ENCODE measurements at regions not wholly inside any gene's neighbourhood (a gene's known extent, or its start where the extent isn't known, plus 50 kb on each side); places are given as distances from the start of the nearest gene placed in this dataset.

DNA sequence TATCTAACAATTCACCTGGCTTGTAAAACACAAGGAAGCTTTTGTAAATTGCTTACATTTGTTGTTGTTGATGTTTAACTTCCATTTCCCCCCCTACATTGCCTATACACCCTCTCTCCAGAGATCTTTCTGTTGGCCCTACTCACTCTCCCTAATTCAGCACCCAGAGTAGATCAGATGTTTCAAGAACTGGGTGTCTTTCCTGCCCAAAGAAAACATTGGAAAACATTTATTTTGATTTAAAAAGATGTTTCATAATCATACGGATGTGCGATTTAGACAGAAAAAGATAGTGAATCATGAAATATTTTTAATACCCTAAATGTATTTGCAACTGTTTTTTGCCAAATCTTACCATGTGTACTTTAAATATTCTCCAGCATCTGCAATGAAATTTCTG is 446.4 kb upstream of the RGS6 start:
- no peak for ATAC-seq
- H3F3A ChIP-seq (replicated peaks; ENCODE audit: low read depth) = no peaks in the 10 kb centered on the region
- H2AFZ ChIP-seq = no peak overlapping the region
- no peak overlapping the region for H3K4me2 ChIP-seq
- no peaks in the 10 kb centered on the region for H3K27me3 ChIP-seq (ENCODE audit: insufficient read depth)
- H3K36me3 ChIP-seq (ENCODE audit: insufficient read depth) = no peaks in the 10 kb centered on the region
- H3K27ac ChIP-seq (ENCODE audit: low read depth) = no peak overlapping the region
- TF ChIP-seq, protein P1, sequence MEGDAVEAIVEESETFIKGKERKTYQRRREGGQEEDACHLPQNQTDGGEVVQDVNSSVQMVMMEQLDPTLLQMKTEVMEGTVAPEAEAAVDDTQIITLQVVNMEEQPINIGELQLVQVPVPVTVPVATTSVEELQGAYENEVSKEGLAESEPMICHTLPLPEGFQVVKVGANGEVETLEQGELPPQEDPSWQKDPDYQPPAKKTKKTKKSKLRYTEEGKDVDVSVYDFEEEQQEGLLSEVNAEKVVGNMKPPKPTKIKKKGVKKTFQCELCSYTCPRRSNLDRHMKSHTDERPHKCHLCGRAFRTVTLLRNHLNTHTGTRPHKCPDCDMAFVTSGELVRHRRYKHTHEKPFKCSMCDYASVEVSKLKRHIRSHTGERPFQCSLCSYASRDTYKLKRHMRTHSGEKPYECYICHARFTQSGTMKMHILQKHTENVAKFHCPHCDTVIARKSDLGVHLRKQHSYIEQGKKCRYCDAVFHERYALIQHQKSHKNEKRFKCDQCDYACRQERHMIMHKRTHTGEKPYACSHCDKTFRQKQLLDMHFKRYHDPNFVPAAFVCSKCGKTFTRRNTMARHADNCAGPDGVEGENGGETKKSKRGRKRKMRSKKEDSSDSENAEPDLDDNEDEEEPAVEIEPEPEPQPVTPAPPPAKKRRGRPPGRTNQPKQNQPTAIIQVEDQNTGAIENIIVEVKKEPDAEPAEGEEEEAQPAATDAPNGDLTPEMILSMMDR (conservative IDR thresholded peaks at IDR 0.05; ENCODE audit: low read depth in 2 of 2) = no peak
- no peak for TF ChIP-seq STAT1 (IDR thresholded peaks at IDR 0.05; ENCODE audit: unreplicated experiment)
- TF ChIP-seq CREB1 (CRISPR knock-in tag; IDR thresholded peaks at IDR 0.05; ENCODE audit: low read depth) = no peak
- no peak for TF ChIP-seq POLR2AphosphoS5 (IDR thresholded peaks at IDR 0.05; ENCODE audit: low read depth)
- TF ChIP-seq ZNF114 (CRISPR knock-in tag; IDR thresholded peaks at IDR 0.05) = no peak
- TF ChIP-seq ZNF331 (CRISPR knock-in tag; IDR thresholded peaks at IDR 0.05; ENCODE audit: low read depth) = no peak
- TF ChIP-seq, protein P2, sequence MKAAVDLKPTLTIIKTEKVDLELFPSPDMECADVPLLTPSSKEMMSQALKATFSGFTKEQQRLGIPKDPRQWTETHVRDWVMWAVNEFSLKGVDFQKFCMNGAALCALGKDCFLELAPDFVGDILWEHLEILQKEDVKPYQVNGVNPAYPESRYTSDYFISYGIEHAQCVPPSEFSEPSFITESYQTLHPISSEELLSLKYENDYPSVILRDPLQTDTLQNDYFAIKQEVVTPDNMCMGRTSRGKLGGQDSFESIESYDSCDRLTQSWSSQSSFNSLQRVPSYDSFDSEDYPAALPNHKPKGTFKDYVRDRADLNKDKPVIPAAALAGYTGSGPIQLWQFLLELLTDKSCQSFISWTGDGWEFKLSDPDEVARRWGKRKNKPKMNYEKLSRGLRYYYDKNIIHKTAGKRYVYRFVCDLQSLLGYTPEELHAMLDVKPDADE (IDR thresholded peaks at IDR 0.05) = no peak
- TF ChIP-seq, protein P3, sequence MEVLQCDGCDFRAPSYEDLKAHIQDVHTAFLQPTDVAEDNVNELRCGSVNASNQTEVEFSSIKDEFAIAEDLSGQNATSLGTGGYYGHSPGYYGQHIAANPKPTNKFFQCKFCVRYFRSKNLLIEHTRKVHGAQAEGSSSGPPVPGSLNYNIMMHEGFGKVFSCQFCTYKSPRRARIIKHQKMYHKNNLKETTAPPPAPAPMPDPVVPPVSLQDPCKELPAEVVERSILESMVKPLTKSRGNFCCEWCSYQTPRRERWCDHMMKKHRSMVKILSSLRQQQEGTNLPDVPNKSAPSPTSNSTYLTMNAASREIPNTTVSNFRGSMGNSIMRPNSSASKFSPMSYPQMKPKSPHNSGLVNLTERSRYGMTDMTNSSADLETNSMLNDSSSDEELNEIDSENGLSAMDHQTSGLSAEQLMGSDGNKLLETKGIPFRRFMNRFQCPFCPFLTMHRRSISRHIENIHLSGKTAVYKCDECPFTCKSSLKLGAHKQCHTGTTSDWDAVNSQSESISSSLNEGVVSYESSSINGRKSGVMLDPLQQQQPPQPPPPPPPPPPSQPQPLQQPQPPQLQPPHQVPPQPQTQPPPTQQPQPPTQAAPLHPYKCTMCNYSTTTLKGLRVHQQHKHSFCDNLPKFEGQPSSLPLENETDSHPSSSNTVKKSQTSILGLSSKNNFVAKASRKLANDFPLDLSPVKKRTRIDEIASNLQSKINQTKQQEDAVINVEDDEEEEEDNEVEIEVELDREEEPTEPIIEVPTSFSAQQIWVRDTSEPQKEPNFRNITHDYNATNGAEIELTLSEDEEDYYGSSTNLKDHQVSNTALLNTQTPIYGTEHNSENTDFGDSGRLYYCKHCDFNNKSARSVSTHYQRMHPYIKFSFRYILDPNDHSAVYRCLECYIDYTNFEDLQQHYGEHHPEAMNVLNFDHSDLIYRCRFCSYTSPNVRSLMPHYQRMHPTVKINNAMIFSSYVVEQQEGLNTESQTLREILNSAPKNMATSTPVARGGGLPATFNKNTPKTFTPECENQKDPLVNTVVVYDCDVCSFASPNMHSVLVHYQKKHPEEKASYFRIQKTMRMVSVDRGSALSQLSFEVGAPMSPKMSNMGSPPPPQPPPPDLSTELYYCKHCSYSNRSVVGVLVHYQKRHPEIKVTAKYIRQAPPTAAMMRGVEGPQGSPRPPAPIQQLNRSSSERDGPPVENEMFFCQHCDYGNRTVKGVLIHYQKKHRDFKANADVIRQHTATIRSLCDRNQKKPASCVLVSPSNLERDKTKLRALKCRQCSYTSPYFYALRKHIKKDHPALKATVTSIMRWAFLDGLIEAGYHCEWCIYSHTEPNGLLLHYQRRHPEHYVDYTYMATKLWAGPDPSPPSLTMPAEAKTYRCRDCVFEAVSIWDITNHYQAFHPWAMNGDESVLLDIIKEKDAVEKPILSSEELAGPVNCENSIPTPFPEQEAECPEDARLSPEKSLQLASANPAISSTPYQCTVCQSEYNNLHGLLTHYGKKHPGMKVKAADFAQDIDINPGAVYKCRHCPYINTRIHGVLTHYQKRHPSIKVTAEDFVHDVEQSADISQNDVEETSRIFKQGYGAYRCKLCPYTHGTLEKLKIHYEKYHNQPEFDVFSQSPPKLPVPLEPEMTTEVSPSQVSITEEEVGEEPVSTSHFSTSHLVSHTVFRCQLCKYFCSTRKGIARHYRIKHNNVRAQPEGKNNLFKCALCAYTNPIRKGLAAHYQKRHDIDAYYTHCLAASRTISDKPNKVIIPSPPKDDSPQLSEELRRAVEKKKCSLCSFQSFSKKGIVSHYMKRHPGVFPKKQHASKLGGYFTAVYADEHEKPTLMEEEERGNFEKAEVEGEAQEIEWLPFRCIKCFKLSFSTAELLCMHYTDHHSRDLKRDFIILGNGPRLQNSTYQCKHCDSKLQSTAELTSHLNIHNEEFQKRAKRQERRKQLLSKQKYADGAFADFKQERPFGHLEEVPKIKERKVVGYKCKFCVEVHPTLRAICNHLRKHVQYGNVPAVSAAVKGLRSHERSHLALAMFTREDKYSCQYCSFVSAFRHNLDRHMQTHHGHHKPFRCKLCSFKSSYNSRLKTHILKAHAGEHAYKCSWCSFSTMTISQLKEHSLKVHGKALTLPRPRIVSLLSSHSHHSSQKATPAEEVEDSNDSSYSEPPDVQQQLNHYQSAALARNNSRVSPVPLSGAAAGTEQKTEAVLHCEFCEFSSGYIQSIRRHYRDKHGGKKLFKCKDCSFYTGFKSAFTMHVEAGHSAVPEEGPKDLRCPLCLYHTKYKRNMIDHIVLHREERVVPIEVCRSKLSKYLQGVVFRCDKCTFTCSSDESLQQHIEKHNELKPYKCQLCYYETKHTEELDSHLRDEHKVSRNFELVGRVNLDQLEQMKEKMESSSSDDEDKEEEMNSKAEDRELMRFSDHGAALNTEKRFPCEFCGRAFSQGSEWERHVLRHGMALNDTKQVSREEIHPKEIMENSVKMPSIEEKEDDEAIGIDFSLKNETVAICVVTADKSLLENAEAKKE (CRISPR knock-in tag; IDR thresholded peaks at IDR 0.05) = no peak
- peaks cover 26% of the 10 kb centered on the region for H3K79me2 ChIP-seq (replicated peaks; ENCODE audit: insufficient read depth)
- Mint-ChIP-seq H3K36me3 (ENCODE audit: low read depth) (peaks cover 20% of the 10 kb centered on the region), H3K27ac (no peak overlapping the region), H3K4me1 (peaks cover 44% of the 10 kb centered on the region), H3K9me3 (no peaks in the 10 kb centered on the region), H3K27me3 (ENCODE audit: insufficient read depth, low read depth, poor library complexity) (no peaks in the 10 kb centered on the region), H3K4me3 (no peak overlapping the region)
- peaks cover 3% of the 10 kb centered on the region; the same call in 1 of the 2 replicates for H3K9me2 ChIP-seq (ENCODE audit: insufficient read depth)
- DNase-seq (ENCODE audit: low spot score) = no peak
- peaks cover 19% of the 10 kb centered on the region; the same call in 1 of the 2 replicates for H3K4me1 ChIP-seq (ENCODE audit: insufficient read depth)
- no peaks in the 10 kb centered on the region for H4K20me1 ChIP-seq (replicated peaks; ENCODE audit: insufficient read depth)
- H3K4me3 ChIP-seq = no peak overlapping the region

Data from GM23338 (cell line).